Smooth muscle cell (in vitro differentiated cells): ENCODE measurements at regions not wholly inside any gene's neighbourhood (a gene's known extent, or its start where the extent isn't known, plus 50 kb on each side); places are given as distances from the start of the nearest gene placed in this dataset.

Experiments used
- DNase-seq: peaks from one replicate; lab custom pipeline; 2025; ENCODE audit not compliant: unreplicated experiment; lab: John Stamatoyannopoulos, UW
- H2AFZ ChIP-seq: fragments of 200-600 bp; sonication (generic); 2 replicates; pipeline ENCODE4 v1.6.0; 2016; ENCODE audit warnings: antibody characterized with exemption, low read depth, mild to moderate bottlenecking
- H3F3A ChIP-seq: fragments of 200-600 bp; sonication (generic); 2 replicates; pipeline ENCODE4 v1.6.0; 2017; ENCODE audit warnings: antibody characterized with exemption, low read depth
- H3K27ac ChIP-seq: fragments of 200-600 bp; sonication (generic); 2 replicates; pipeline ENCODE4 v1.5.1; 2016; ENCODE audit warnings: low read depth, mild to moderate bottlenecking
- H3K27me3 ChIP-seq: fragments of 200-600 bp; sonication (generic); 2 replicates; pipeline ENCODE4 v1.6.1; 2016; ENCODE audit warnings: low read depth, mild to moderate bottlenecking
- H3K36me3 ChIP-seq: fragments of 200-600 bp; sonication (generic); 2 replicates; pipeline ENCODE4 v1.5.1; 2016; ENCODE audit warnings: low read depth
- H3K4me1 ChIP-seq: fragments of 200-600 bp; sonication (generic); 2 replicates; pipeline ENCODE4 v1.5.1; 2016; ENCODE audit warnings: low read depth
- H3K4me2 ChIP-seq: fragments of 200-600 bp; sonication (generic); 2 replicates; pipeline ENCODE4 v1.6.0; 2016; ENCODE audit warnings: mild to moderate bottlenecking
- H3K4me3 ChIP-seq: fragments of 200-600 bp; sonication (generic); 2 replicates; pipeline ENCODE4 v1.5.1; 2016; ENCODE audit warnings: mild to moderate bottlenecking
- H3K79me2 ChIP-seq: fragments of 200-600 bp; sonication (generic); 2 replicates; pipeline ENCODE4 v1.6.0; 2016; ENCODE audit warnings: low read depth, mild to moderate bottlenecking
- H3K9ac ChIP-seq: fragments of 200-600 bp; sonication (generic); 2 replicates; pipeline ENCODE4 v1.6.0; 2016; ENCODE audit warnings: low read depth
- H3K9me3 ChIP-seq: fragments of 200-600 bp; sonication (generic); replicated peaks from 2 replicates; pipeline ENCODE4 v1.5.1; 2016; ENCODE audit warnings: low read depth
- H4K20me1 ChIP-seq: fragments of 200-600 bp; sonication (generic); 2 replicates; pipeline ENCODE4 v1.6.0; 2016; ENCODE audit warnings: low read depth
- WGBS: methylation state at CpG from one replicate; pipeline ENCODE4 v1.1.7; 2016; ENCODE audit warnings: low lambda C conversion rate; 5-methylcytosine and 5-hydroxymethylcytosine counted together
- TF ChIP-seq, protein P1 (sequence below): fragments of 200-600 bp; sonication (generic); IDR thresholded peaks from 2 replicates; pipeline ENCODE4 v1.5.1; 2017; ENCODE audit warnings: borderline replicate concordance, mild to moderate bottlenecking, antibody characterized with exemption; ENCODE audit not compliant: insufficient read depth, poor library complexity, severe bottlenecking

DNA sequence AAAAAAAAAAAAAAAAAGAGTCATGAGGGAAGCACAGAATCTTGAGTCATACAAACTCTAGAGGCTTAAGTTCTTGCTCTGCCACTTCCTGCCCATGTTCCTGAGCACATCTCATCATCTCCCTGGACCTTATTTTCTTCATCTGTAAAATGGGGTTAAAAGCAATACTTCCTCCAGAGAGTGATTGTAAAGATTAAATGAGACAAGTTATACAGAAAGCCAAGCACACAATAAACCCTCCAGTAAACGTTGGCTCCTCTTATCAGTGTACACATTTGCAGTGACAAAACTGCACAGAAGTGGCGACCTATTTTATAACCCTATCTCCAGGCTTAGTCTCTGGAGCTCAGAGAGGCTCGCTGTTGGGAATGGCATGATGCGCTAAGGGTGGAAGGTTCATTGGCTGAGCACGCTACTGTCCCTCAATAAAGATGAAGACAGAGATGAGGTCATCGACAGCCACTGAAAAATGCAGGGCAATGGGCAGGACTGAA is 82.1 kb downstream of the RRAGC start:
- no peaks in the 10 kb centered on the region for H3K79me2 ChIP-seq
- TF ChIP-seq, protein P1, sequence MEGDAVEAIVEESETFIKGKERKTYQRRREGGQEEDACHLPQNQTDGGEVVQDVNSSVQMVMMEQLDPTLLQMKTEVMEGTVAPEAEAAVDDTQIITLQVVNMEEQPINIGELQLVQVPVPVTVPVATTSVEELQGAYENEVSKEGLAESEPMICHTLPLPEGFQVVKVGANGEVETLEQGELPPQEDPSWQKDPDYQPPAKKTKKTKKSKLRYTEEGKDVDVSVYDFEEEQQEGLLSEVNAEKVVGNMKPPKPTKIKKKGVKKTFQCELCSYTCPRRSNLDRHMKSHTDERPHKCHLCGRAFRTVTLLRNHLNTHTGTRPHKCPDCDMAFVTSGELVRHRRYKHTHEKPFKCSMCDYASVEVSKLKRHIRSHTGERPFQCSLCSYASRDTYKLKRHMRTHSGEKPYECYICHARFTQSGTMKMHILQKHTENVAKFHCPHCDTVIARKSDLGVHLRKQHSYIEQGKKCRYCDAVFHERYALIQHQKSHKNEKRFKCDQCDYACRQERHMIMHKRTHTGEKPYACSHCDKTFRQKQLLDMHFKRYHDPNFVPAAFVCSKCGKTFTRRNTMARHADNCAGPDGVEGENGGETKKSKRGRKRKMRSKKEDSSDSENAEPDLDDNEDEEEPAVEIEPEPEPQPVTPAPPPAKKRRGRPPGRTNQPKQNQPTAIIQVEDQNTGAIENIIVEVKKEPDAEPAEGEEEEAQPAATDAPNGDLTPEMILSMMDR = no peak

DNA sequence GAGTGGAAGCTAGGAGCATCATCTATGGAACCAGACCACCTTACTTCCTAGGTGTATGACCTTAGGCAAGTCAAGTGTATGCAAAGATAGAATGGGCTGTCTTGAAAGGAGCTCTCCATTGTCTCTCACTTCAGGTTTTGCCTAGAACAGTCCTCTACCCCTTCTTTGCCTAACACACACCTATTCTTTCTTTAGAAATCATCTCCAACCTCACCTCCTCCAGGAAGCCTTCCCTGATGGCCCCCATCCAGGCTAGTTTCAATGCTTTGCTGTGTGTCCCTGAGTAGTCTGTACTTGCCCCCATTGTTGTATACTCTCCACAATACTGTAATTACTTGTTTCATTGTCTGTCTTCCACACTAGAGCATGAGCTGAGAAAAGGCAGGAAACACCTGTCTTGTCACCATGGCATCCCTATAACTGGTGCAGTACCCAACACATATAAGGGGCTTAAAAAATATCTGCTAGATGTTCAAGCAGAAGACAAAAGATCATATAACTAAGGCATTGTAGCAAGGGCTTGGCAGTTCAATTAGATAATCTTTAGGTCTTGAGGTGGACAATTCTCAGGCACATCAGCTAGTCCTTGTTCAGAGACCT is 83.0 kb downstream of the RRAGC start:
- H3K27ac ChIP-seq = no peak overlapping the region
- TF ChIP-seq, protein P1 = no peak
- H3K4me1 ChIP-seq = no peaks in the 10 kb centered on the region
- no peaks in the 10 kb centered on the region for H3F3A ChIP-seq
- no peak overlapping the region for H3K4me3 ChIP-seq
- no peaks in the 10 kb centered on the region for H3K79me2 ChIP-seq
- no peaks in the 10 kb centered on the region for H3K9me3 ChIP-seq
- no peak overlapping the region for H3K9ac ChIP-seq
- no peak for DNase-seq
- no peaks in the 10 kb centered on the region for H3K36me3 ChIP-seq
- H4K20me1 ChIP-seq = no peaks in the 10 kb centered on the region
- H3K4me2 ChIP-seq = no peak overlapping the region
- H2AFZ ChIP-seq = no peak overlapping the region
- no peaks in the 10 kb centered on the region for H3K27me3 ChIP-seq

More for the DNA sequence above, 82.1 kb downstream of the RRAGC start:
- no peaks in the 10 kb centered on the region for H3K36me3 ChIP-seq
- no peaks in the 10 kb centered on the region for H3K4me1 ChIP-seq
- no peaks in the 10 kb centered on the region for H3F3A ChIP-seq
- no peak overlapping the region for H3K4me2 ChIP-seq
- no peak overlapping the region for H3K27ac ChIP-seq
- H3K4me3 ChIP-seq = no peak overlapping the region
- no peak overlapping the region for H2AFZ ChIP-seq
- 48% methylated on average over 6 of the region's 6 CpGs for WGBS
- no peaks in the 10 kb centered on the region for H3K27me3 ChIP-seq
- H3K9ac ChIP-seq = no peak overlapping the region
- H3K9me3 ChIP-seq = no peaks in the 10 kb centered on the region
- DNase-seq = no peak
- H4K20me1 ChIP-seq = no peaks in the 10 kb centered on the region

DNA sequence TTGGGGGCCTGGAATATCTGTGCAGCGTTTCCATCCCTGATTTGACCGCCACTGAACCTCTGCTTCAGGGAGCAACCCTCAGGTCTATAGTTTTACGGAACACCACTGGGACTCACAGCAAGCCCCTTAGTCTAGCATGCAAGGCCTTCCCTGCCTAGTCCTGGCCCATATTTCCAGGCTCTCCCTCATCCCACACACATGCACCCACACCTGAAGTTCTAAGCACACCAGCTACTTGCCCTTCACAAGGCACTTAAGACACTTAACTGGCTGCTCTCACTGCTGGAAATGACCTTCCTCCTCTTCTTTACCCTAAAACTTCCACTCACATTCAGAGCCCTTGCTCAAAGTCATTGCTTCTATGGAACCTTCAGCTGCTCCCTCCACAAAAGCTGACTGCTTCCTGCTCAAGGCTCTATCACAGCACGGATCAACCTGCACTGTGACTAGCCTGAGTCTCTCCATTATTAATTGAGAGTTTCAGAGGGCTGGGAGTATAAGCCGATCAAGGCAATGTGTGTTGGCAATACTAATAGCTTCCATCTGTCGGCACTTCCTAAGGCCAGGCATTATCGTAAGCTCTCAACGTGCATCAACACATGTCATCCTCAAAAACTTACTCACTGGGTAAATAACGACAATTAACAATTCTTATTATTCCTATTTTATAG is 84.3 kb downstream of the RRAGC start:
- no peaks in the 10 kb centered on the region for H3K27me3 ChIP-seq
- no peaks in the 10 kb centered on the region for H4K20me1 ChIP-seq

More for the DNA sequence above, 84.3 kb downstream of the RRAGC start:
- Histone ChIP-seq H3K4me3 (no peak overlapping the region), H3K79me2 (no peaks in the 10 kb centered on the region), H3K4me1 (no peaks in the 10 kb centered on the region), H2AFZ (no peak overlapping the region), H3K9ac (no peak overlapping the region), H3K9me3 (no peaks in the 10 kb centered on the region), H3K27ac (no peak overlapping the region), H3K36me3 (no peaks in the 10 kb centered on the region), H3F3A (no peaks in the 10 kb centered on the region), H3K4me2 (no peak overlapping the region)
- WGBS = 92% methylated on average over 9 of the region's 9 CpGs
- TF ChIP-seq, protein P1 = no peak
- DNase-seq = no peak
